ENCODE measurements at regions not wholly inside any gene's neighbourhood (a gene's known extent, or its start where the extent isn't known, plus 50 kb on each side); places are given as distances from the start of the nearest gene placed in this dataset.

- TF ChIP-seq POLR2A (IDR thresholded peaks at IDR 0.05) (no peak), CTCF (IDR thresholded peaks at IDR 0.05) (no peak)
These were observed 280.5 kb upstream of the ADAMTS16 start for GRCh38 chr5:4859500-4860235.
